ENCODE measurements at regions not wholly inside any gene's neighbourhood (a gene's known extent, or its start where the extent isn't known, plus 50 kb on each side); places are given as distances from the start of the nearest gene placed in this dataset.

DNA sequence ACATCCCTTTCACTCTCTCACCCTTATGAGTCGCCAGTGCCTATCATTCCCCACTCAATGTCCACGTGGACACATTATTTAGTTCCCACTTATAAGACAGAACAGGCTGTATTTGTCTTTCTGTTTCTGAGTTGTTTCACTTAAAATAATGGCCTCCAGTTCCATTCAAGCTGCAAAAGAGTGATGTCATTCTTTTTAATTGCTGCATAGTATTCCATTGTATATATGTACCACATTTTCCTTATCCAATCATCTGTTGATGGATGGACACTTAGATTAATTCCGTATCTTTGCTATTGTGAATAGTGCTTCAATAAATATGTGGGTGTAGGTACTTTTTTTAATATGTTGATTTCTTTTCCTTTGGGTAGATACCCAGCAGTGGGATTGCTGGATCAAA is 79.1 kb downstream of the ZNF365 start:
- TF ChIP-seq CTCF (IDR thresholded peaks at IDR 0.05): no peak

GRCh38 chr10:62454687-62455397 is 80.7 kb downstream of the ZNF365 start:
- Histone ChIP-seq H3K9me3 (no peaks in the 10 kb centered on the region), H3K27me3 (no peaks in the 10 kb centered on the region), H3K4me3 (no peak overlapping the region), H3K27ac (no peak overlapping the region), H3K4me1 (no peaks in the 10 kb centered on the region), H3K36me3 (no peaks in the 10 kb centered on the region)
- peak; percentile 66 to 72 for DNase-seq
- intact Hi-C loops (cut with DNase I; ENCODE audit: low total_unique reads): no loop called here
- TF ChIP-seq CTCF (IDR thresholded peaks at IDR 0.05): no peak

More for the DNA sequence above, 79.1 kb downstream of the ZNF365 start:
- H3K27ac ChIP-seq: no peak overlapping the region
- H3K9me3 ChIP-seq: no peaks in the 10 kb centered on the region
- no peaks in the 10 kb centered on the region for H3K27me3 ChIP-seq
- H3K36me3 ChIP-seq: no peaks in the 10 kb centered on the region
- intact Hi-C loops (cut with DNase I; ENCODE audit: low total_unique reads): no loop called here
- H3K4me3 ChIP-seq: no peak overlapping the region
- no peaks in the 10 kb centered on the region for H3K4me1 ChIP-seq
- no peak for DNase-seq

DNA sequence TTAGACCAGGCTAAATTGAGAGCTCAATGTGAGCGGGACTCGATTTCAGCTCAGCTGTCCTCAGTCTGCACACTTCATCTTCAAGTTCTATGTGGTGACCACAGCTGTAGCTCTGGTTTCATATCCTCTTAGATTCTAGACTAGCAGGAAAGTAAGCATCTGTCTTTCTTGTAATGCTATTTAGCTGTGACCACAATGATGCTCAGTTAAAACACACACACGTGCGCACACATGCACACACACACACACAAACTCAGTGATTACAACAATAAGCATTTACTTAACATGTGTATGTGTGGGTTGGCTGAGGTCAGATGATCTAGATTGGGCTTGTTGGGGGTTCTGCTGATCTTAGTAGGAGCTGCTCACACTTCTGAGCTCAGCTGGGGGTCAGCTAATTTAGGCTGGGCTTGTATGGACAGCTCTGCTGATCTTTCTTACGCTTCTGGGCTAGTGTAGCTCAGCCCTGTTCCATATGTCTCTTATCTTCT is 82.5 kb downstream of the ZNF365 start:
- Histone ChIP-seq H3K4me3 (no peak overlapping the region), H3K27ac (no peak overlapping the region), H3K9me3 (no peaks in the 10 kb centered on the region), H3K27me3 (no peaks in the 10 kb centered on the region), H3K4me1 (no peaks in the 10 kb centered on the region), H3K36me3 (no peaks in the 10 kb centered on the region)
- no peak for TF ChIP-seq CTCF (IDR thresholded peaks at IDR 0.05)
- no peak for DNase-seq
- intact Hi-C loops (cut with DNase I; ENCODE audit: low total_unique reads): no loop called here

DNA sequence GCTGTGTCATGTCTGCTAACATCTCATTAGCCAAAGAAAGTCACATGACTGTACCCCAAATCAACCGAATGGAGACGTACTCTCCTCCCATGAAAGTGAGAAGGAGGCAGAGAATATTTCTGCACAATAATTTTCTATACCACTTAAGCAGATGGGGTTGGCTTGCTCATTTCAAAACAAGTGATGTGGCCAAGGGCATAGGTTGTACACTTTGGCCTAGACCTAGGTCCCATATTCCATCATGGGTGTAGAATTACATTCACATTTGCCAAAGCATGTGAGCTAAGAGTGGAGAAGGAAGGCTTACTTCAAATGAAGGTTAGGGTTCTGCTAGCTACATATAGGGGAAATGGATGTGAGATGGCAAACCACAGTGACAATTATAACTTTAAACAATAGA is 83.0 kb downstream of the ZNF365 start:
- H3K36me3 ChIP-seq: no peaks in the 10 kb centered on the region
- intact Hi-C loops (cut with DNase I; ENCODE audit: low total_unique reads): no loop called here
- TF ChIP-seq CTCF (IDR thresholded peaks at IDR 0.05): no peak
- DNase-seq: no peak
- H3K27ac ChIP-seq: no peak overlapping the region
- no peaks in the 10 kb centered on the region for H3K4me1 ChIP-seq
- H3K4me3 ChIP-seq: no peak overlapping the region
- H3K9me3 ChIP-seq: no peaks in the 10 kb centered on the region
- no peaks in the 10 kb centered on the region for H3K27me3 ChIP-seq

DNA sequence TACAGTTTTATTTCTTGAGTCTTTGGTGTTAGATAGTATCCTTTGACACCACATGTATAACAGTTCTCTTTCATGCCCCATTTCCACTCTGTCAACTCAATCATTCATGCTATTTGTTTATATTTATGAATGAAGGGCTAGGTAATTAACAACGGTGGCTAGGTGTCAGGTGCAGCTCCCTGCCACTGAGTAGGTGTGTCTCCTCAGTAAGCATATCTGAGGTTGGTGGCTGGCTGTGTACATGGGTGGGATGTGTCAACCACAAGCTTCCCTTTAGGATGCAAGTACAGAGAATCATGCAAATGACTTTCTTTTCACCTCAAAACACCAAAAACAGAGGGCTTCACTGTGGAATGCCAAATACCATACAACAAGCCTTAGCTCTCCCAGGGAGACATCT is 83.4 kb downstream of the ZNF365 start:
- Histone ChIP-seq H3K27me3 (no peaks in the 10 kb centered on the region), H3K27ac (no peak overlapping the region), H3K36me3 (no peaks in the 10 kb centered on the region), H3K9me3 (no peaks in the 10 kb centered on the region), H3K4me1 (no peaks in the 10 kb centered on the region), H3K4me3 (no peak overlapping the region)
- no peak for DNase-seq
- intact Hi-C loops (cut with DNase I; ENCODE audit: low total_unique reads): no loop called here
- no peak for TF ChIP-seq CTCF (IDR thresholded peaks at IDR 0.05)

Measured in tibial artery (tissue), 4 donors.